ENCODE measurements at regions not wholly inside any gene's neighbourhood (a gene's known extent, or its start where the extent isn't known, plus 50 kb on each side); places are given as distances from the start of the nearest gene placed in this dataset.

DNA sequence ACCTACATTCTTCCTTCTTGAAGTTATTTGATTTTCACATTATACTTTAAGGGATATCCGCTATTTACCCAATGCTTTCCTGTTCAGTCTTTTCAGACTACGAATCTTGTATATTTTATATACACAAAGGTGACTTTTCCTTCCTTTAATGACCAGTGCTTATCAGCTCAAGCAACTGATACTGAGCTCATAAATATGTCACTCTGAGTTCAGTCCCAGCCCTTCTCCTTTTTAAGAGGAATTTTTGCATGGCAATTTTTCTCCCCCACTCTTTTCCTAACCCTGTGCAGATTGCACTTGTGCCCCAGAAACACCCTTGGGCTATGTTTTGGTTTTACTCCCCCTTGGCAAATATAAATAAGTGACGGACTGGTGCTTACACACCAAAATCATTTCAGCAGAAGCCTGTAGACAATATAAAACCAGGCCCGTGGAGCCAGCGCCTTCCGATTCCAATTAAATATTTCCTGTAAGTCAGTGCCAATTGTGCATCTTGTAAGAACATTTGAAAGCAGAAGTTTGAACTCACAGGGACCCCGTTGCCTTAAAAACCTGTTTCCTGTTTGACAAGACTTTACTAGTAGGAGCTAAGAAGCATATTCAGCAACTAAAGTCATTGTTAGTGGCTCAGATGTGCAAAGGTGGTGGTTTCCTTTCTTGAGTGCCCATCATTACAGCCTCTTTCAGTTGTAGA, 66.3 kb upstream of the GATA6 start:
- Histone ChIP-seq H3K9me3 (no peaks in the 10 kb centered on the region), H3K27ac (no peak overlapping the region), H3K4me3 (no peak overlapping the region), H3K36me3 (no peaks in the 10 kb centered on the region), H3K27me3 (no peaks in the 10 kb centered on the region), H3K4me1 (no peaks in the 10 kb centered on the region)
- intact Hi-C loops (cut with DNase I), result no loop called here
- 5 to 13% methylated on average over 7 of the region's 7 CpGs for WGBS, 2 donors
- DNase-seq, result no peak
- no peak for TF ChIP-seq POLR2A (IDR thresholded peaks at IDR 0.05)
- no peak for TF ChIP-seq EP300 (IDR thresholded peaks at IDR 0.05)
- TF ChIP-seq, protein P1, sequence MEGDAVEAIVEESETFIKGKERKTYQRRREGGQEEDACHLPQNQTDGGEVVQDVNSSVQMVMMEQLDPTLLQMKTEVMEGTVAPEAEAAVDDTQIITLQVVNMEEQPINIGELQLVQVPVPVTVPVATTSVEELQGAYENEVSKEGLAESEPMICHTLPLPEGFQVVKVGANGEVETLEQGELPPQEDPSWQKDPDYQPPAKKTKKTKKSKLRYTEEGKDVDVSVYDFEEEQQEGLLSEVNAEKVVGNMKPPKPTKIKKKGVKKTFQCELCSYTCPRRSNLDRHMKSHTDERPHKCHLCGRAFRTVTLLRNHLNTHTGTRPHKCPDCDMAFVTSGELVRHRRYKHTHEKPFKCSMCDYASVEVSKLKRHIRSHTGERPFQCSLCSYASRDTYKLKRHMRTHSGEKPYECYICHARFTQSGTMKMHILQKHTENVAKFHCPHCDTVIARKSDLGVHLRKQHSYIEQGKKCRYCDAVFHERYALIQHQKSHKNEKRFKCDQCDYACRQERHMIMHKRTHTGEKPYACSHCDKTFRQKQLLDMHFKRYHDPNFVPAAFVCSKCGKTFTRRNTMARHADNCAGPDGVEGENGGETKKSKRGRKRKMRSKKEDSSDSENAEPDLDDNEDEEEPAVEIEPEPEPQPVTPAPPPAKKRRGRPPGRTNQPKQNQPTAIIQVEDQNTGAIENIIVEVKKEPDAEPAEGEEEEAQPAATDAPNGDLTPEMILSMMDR (IDR thresholded peaks at IDR 0.05), result no peak
- no peak for TF ChIP-seq POLR2AphosphoS5 (IDR thresholded peaks at IDR 0.05)

GRCh38 chr18:22103647-22104031, 65.8 kb upstream of the GATA6 start:
- TF ChIP-seq POLR2A (IDR thresholded peaks at IDR 0.05) (no peak), POLR2AphosphoS5 (IDR thresholded peaks at IDR 0.05) (no peak), EP300 (IDR thresholded peaks at IDR 0.05) (no peak)
- TF ChIP-seq, protein P1 (IDR thresholded peaks at IDR 0.05), result no peak
- no peak overlapping the region for H3K4me3 ChIP-seq
- H3K4me1 ChIP-seq, result no peaks in the 10 kb centered on the region
- no peaks in the 10 kb centered on the region for H3K27me3 ChIP-seq
- no peak overlapping the region for H3K27ac ChIP-seq
- WGBS, 2 donors, result 61 to 89% methylated on average over 6 of the region's 6 CpGs
- no peaks in the 10 kb centered on the region for H3K36me3 ChIP-seq
- intact Hi-C loops (cut with DNase I), result no loop called here
- no peaks in the 10 kb centered on the region for H3K9me3 ChIP-seq
- peak; percentile 30 for DNase-seq

DNA sequence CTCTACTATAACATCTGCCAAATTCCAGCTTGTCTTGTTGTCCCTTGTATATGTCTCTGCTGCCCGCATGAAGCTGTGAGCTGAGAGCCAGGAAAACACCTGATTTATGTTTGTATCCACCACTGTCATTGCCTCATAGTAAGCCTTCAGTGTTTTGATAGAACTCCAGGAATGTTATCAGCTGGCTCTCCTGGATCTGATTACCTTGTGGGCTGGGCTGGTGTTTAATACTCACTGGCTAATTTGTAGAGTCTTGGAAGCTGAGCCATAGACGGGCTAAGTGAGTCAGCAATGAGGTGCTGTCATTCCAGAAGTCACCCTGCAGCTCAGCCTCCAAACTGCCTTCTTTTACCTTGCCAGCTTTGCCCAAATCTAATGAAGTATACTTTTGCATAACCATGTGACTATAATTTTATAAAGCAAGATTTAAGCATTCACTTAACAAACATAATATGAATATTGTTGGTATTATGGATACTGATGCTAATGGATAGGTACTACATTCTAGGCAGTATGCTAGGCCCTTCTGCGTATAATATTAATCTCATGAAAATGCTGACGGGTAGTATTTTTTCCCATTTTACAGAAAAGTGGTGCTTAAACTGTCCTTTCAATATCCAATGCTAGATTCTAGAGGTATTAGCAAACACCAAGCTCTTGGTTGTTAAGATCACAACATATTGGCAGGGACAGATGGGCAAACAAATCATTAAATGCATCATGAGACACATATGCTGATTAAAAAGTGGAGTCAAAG, 62.7 kb upstream of the GATA6 start:
- DNase-seq, result no peak
- 56 to 76% methylated on average over 4 of the region's 4 CpGs for WGBS, 2 donors
- Histone ChIP-seq H3K9me3 (no peaks in the 10 kb centered on the region), H3K27me3 (no peaks in the 10 kb centered on the region), H3K36me3 (no peaks in the 10 kb centered on the region), H3K4me1 (no peaks in the 10 kb centered on the region), H3K27ac (no peak overlapping the region), H3K4me3 (no peak overlapping the region)
- intact Hi-C loops (cut with DNase I), result no loop called here
- TF ChIP-seq, protein P1 (IDR thresholded peaks at IDR 0.05), result no peak
- TF ChIP-seq POLR2AphosphoS5 (IDR thresholded peaks at IDR 0.05) (no peak), EP300 (IDR thresholded peaks at IDR 0.05) (no peak), POLR2A (IDR thresholded peaks at IDR 0.05) (no peak)

- intact Hi-C loops (cut with DNase I), result no loop called here
- Histone ChIP-seq H3K9me3 (no peaks in the 10 kb centered on the region), H3K36me3 (no peaks in the 10 kb centered on the region), H3K4me3 (no peak overlapping the region), H3K27me3 (no peaks in the 10 kb centered on the region), H3K27ac (no peak overlapping the region), H3K4me1 (no peaks in the 10 kb centered on the region)
- DNase-seq, result no peak
- 46 to 65% methylated on average over 2 of the region's 2 CpGs for WGBS, 2 donors
- TF ChIP-seq, protein P1 (IDR thresholded peaks at IDR 0.05), result no peak
- TF ChIP-seq POLR2A (IDR thresholded peaks at IDR 0.05), result no peak
- no peak for TF ChIP-seq EP300 (IDR thresholded peaks at IDR 0.05)
- TF ChIP-seq POLR2AphosphoS5 (IDR thresholded peaks at IDR 0.05), result no peak
Observed at GRCh38 chr18:22108674-22109073, 60.7 kb upstream of the GATA6 start.
